Activated naive CD8-positive, alpha-beta T cell treated with anti-CD3 and anti-CD28 coated beads, Interleukin-2, amount 50 U/mL, for 24 hours (primary cell): ENCODE measurements at regions not wholly inside any gene's neighbourhood (a gene's known extent, or its start where the extent isn't known, plus 50 kb on each side); places are given as distances from the start of the nearest gene placed in this dataset.
"Not testable (repeated sequence)": the region's sequence is repeated elsewhere in the genome, so short reads cannot be mapped to it uniquely, and the experiment has no call there.

Experiments used
- ATAC-seq: fragments of 150-1000 bp; cut with Tn5 transposase; one replicate; pipeline ENCODE4 v1.10.0; 2021
- DNase-seq: peaks from one replicate; pipeline ENCODE4 v3.0.0; 2021
- H3K27ac Mint-ChIP-seq: one replicate; pipeline ENCODE4 v1.8.0; 2021; ENCODE audit warnings: mild to moderate bottlenecking, mixed read lengths
- H3K27me3 Mint-ChIP-seq: one replicate; pipeline ENCODE4 v1.8.0; 2021; ENCODE audit warnings: mixed read lengths
- H3K36me3 Mint-ChIP-seq: one replicate; pipeline ENCODE4 v1.8.0; 2021; ENCODE audit warnings: low read depth, mixed read lengths
- H3K4me1 Mint-ChIP-seq: one replicate; pipeline ENCODE4 v1.8.0; 2021; ENCODE audit warnings: mixed read lengths
- H3K4me3 Mint-ChIP-seq: one replicate; pipeline ENCODE4 v1.8.0; 2021; ENCODE audit warnings: mild to moderate bottlenecking, moderate library complexity, mixed read lengths
- H3K9me3 Mint-ChIP-seq: one replicate; pipeline ENCODE4 v1.8.0; 2021; ENCODE audit warnings: mixed read lengths

DNA sequence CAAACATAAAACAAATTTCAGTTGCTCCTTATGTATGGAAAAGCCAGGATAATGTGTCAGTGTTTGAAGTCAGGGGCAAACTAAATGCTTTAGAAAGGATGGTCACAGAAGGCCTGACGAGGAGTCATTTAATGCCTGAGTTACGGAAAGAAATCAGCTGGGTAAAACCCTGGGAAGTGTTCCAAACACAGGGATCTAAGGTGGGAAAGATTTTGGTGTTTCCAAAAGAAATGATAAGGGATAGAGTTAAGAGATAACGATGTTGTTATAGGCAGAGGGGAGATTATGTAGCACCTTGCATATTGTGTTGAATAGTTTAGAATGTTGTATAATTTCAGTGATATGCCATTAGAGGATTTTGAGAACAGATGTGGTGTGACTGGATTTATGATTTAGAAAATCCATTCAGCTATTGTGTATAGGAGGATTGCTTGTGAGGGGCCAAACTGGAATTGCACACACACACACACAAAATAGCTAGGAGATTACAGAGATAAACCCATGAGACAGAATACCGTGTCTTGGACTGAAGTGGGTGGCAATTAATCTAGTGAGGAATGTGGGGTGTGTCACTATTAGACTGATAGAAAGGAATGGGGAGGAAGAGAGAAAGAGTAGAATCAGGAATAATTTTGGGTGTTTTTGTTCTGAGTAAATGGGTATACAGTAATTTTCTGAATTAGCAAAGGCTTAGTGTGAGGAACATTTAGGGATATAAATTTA lies 274.2 kb upstream of the DAB2 start:
- H3K27me3 Mint-ChIP-seq = peaks cover 3% of the 10 kb centered on the region
- no peak overlapping the region for H3K4me3 Mint-ChIP-seq
- no peak overlapping the region for H3K27ac Mint-ChIP-seq
- ATAC-seq (no peak), DNase-seq (no peak)
- H3K9me3 Mint-ChIP-seq = no peaks in the 10 kb centered on the region
- H3K36me3 Mint-ChIP-seq = no peaks in the 10 kb centered on the region
- no peaks in the 10 kb centered on the region for H3K4me1 Mint-ChIP-seq

DNA sequence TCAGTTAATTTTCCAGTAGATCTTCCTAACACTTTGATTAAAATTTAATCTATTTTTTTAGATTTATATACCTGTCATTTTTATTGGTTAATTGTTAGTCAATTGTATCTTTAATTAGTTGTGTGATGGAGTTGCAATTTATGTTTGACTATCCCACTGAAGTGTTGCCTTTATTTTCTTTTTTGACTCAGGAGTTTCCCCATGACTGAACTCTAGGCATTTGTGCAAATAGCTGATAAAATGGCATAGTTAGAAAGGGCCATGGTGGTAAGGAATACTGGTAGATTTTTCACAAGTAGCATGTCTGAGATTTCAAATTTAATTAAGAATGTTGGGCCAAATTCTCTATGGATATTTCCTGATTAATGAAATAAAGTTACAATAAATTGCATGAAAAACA lies 273.1 kb upstream of the DAB2 start:
- Mint-ChIP-seq H3K27ac (no peak overlapping the region), H3K4me3 (no peak overlapping the region), H3K27me3 (peaks cover 4% of the 10 kb centered on the region), H3K36me3 (no peaks in the 10 kb centered on the region), H3K4me1 (no peaks in the 10 kb centered on the region), H3K9me3 (no peaks in the 10 kb centered on the region)
- ATAC-seq = no peak
- DNase-seq = no peak

GRCh38 chr5:39696672-39697398 lies 272.1 kb upstream of the DAB2 start:
- H3K27me3 Mint-ChIP-seq = peaks cover 5% of the 10 kb centered on the region
- no peaks in the 10 kb centered on the region for H3K36me3 Mint-ChIP-seq
- no peak overlapping the region for H3K4me3 Mint-ChIP-seq
- ATAC-seq (no peak), DNase-seq (no peak)
- H3K9me3 Mint-ChIP-seq = no peaks in the 10 kb centered on the region
- no peak overlapping the region for H3K27ac Mint-ChIP-seq
- no peaks in the 10 kb centered on the region for H3K4me1 Mint-ChIP-seq

DNA sequence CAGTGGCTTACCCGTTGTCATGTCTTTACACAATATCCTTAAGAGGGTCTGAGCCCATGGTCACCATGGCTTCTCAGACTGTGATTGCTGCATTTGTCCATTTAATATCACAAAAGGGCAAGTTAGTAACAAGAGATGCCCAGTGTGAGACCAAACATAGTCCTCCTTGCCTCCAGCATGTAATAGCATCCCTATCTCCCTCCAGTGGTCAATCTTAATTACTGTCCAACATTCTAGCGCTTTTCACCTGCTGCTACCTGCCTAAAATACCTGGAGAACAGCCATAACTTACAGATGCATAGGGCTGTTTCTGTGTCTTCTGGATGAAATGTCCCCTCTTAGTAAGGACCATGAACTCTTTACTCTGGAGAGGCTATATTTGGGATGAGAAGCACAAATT lies 267.2 kb upstream of the DAB2 start:
- Mint-ChIP-seq H3K27ac (no peak overlapping the region), H3K27me3 (peaks cover 17% of the 10 kb centered on the region), H3K36me3 (no peaks in the 10 kb centered on the region), H3K9me3 (no peaks in the 10 kb centered on the region), H3K4me1 (no peaks in the 10 kb centered on the region), H3K4me3 (no peak overlapping the region)
- DNase-seq = no peak
- ATAC-seq = no peak

DNA sequence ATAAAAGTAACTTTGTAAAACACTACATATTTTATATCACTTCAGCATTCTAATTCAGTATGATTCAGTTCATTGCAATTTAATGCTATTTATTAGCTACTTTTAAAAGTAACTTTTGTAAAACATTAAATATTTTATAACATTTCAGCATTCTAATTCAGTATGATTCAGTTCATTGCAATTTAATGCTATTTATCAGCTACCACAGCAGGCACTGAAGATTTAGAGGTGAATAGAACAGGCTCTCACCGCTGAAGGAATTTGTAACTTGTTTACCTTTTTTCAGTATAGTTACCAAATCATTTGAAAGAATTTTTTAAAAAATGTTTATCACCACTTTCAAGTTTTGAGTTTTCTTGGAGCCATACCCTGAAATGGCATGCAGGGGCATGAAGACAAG lies 266.4 kb upstream of the DAB2 start:
- ATAC-seq = no peak
- DNase-seq = no peak
- no peak overlapping the region for H3K4me3 Mint-ChIP-seq

GRCh38 chr5:39689919-39690318 lies 265.1 kb upstream of the DAB2 start:
- Mint-ChIP-seq H3K27ac (no peak overlapping the region), H3K27me3 (peaks cover 21% of the 10 kb centered on the region)

More for the DNA sequence above, 266.4 kb upstream of the DAB2 start:
- H3K9me3 Mint-ChIP-seq = no peaks in the 10 kb centered on the region
- H3K27ac Mint-ChIP-seq = no peak overlapping the region
- no peaks in the 10 kb centered on the region for H3K36me3 Mint-ChIP-seq
- H3K4me1 Mint-ChIP-seq = no peaks in the 10 kb centered on the region
- H3K27me3 Mint-ChIP-seq = peaks cover 21% of the 10 kb centered on the region

DNA sequence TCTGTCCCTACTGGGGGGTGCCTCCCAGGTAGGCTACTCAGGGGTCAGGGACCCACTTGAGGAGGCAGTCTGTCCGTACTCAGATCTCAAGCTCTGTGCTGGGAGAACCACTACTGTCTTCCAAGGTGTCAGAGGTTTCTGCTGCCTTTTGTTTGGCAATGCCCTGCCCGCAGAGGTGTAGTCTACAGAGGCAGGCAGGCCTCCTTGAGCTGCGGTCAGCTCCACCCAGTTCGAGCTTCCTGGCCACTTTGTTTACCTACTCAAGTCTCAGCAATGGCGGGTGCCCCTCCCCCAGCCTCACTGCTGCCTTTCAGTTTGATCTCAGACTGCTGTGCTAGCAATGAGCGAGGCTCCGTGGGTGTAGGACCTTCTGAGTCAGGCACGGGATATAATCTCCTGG lies 263.1 kb upstream of the DAB2 start:
- DNase-seq, H3K4me3 Mint-ChIP-seq, ATAC-seq, H3K4me1 Mint-ChIP-seq, H3K9me3 Mint-ChIP-seq, H3K27ac Mint-ChIP-seq, H3K36me3 Mint-ChIP-seq: not testable (repeated sequence)
- peaks cover 17% of the 10 kb centered on the region for H3K27me3 Mint-ChIP-seq

More at GRCh38 chr5:39689919-39690318, 265.1 kb upstream of the DAB2 start:
- Mint-ChIP-seq H3K9me3 (no peaks in the 10 kb centered on the region), H3K4me1 (no peaks in the 10 kb centered on the region), H3K36me3 (no peaks in the 10 kb centered on the region), H3K4me3 (no peak overlapping the region)
- no peak for DNase-seq
- no peak for ATAC-seq

DNA sequence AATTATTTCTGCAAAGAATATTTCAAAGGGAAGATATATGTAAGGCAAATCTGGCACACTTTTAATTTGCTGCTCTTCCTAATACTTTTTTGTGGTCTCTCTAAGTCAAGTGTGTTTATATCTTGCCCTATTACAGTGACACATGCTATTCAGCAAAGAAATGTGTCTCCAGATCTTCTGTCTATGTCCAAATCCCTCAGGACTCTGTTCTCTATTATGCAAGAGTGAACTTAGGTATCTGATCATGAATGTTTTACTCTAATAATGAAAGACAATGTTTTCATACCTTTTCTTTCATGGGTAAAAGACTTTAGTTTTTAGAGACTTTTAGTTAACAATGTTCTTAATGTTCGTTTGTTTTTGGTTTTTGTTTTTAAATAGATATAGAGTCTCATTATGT lies 255.4 kb upstream of the DAB2 start:
- H3K9me3 Mint-ChIP-seq = no peaks in the 10 kb centered on the region
- DNase-seq (no peak), ATAC-seq (no peak)
- no peak overlapping the region for H3K4me3 Mint-ChIP-seq
- H3K27ac Mint-ChIP-seq = no peak overlapping the region
- H3K4me1 Mint-ChIP-seq = no peaks in the 10 kb centered on the region
- peaks cover 10% of the 10 kb centered on the region for H3K27me3 Mint-ChIP-seq
- no peaks in the 10 kb centered on the region for H3K36me3 Mint-ChIP-seq

DNA sequence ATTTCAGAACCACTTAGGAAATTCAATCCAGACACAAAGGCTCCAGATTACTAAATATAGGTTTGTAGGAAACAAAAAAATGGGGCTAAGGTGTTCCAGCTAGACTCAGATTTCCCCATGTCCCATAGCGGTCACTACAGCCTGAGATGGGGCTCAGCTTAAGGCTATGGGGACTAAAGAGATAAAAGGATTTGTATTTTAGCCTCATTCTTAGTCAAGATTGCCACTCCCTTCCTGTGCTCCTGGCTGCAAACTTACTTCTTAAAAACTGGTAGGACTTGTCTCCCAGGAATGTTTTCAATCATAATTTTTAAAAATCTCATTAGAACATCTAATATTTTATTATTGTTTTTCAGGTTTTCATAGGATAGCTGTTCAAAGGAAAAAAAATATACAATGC lies 253.8 kb upstream of the DAB2 start:
- DNase-seq (no peak), ATAC-seq (no peak)
- Mint-ChIP-seq H3K4me1 (no peaks in the 10 kb centered on the region), H3K9me3 (no peaks in the 10 kb centered on the region), H3K36me3 (no peaks in the 10 kb centered on the region), H3K4me3 (no peak overlapping the region), H3K27ac (no peak overlapping the region), H3K27me3 (peaks cover 11% of the 10 kb centered on the region)

DNA sequence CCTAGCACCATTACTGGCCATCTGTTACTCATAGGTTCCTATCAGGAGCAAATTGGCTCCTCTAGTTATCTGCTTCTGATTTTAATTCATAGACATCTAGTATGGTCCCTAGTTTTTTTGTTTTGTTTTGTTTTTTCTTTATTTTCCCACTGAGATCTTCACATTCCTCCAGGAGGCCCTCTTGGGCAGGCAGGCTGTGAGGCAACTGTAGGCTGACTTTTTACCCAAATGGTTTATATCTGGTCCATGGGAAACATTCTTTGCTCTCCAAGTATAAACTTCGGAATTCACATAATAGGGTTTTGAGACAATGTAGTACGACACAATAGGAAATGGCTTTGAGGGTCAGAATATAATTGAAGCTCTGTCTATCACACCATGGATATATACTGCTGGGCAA lies 250.9 kb upstream of the DAB2 start:
- Mint-ChIP-seq H3K27ac (no peak overlapping the region), H3K27me3 (peaks cover 4% of the 10 kb centered on the region), H3K9me3 (no peaks in the 10 kb centered on the region), H3K4me1 (no peaks in the 10 kb centered on the region), H3K4me3 (no peak overlapping the region), H3K36me3 (no peaks in the 10 kb centered on the region)
- DNase-seq = no peak
- ATAC-seq = no peak

DNA sequence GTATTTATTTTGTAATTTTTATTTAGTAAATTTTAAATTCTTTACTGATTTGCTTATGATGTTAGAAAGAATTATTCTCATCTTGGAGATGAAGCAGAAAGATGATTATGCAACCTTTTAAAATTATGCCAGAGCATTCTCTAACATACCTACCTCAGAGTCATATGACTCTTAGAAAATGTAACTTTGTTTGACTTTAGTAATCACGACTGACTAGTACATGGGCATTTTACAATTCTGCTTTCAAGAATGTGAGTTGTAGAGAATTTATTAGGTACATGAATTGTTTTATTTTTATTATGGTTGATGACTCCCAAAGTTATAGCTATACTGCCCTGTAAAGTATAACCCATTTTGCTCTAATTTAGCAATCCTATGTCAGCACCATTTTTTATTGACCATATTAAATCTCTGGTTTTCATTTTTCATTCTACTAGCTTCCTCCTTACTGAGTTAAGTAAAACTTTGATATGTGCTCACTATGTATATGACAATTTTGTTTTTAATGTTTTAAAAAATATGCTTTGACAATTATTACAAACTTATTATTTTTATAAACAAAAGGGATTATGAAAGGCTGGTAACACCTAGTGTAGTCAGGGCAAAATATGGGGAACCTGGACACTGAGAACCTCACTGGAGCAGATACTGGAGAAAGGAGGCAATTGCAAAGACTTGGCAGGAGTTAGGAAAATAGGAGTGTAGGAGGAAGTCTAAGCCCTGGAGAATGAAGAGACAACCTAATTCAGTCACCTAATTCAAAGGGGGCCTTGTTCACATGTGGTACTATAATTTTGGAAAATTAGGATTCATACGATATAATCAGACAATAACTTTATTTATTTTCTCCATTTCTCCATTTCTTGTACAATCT lies 249.7 kb upstream of the DAB2 start:
- Mint-ChIP-seq H3K27ac (no peak overlapping the region), H3K4me1 (no peaks in the 10 kb centered on the region), H3K27me3 (peaks cover 4% of the 10 kb centered on the region), H3K4me3 (no peak overlapping the region), H3K9me3 (no peaks in the 10 kb centered on the region), H3K36me3 (no peaks in the 10 kb centered on the region)
- ATAC-seq = no peak
- DNase-seq = no peak

- Mint-ChIP-seq H3K36me3 (no peaks in the 10 kb centered on the region), H3K27ac (no peak overlapping the region), H3K27me3 (peaks cover 2% of the 10 kb centered on the region), H3K9me3 (no peaks in the 10 kb centered on the region), H3K4me1 (no peaks in the 10 kb centered on the region), H3K4me3 (no peak overlapping the region)
- DNase-seq (no peak), ATAC-seq (no peak)
Observed at GRCh38 chr5:39671561-39671961, 246.8 kb upstream of the DAB2 start.

GRCh38 chr5:39670955-39671354 lies 246.2 kb upstream of the DAB2 start:
- H3K4me3 Mint-ChIP-seq = no peak overlapping the region
- no peaks in the 10 kb centered on the region for H3K9me3 Mint-ChIP-seq
- DNase-seq (no peak), ATAC-seq (no peak)
- peaks cover 2% of the 10 kb centered on the region for H3K27me3 Mint-ChIP-seq
- no peaks in the 10 kb centered on the region for H3K36me3 Mint-ChIP-seq
- H3K27ac Mint-ChIP-seq = no peak overlapping the region
- H3K4me1 Mint-ChIP-seq = no peaks in the 10 kb centered on the region

GRCh38 chr5:39670391-39670790 lies 245.6 kb upstream of the DAB2 start:
- ATAC-seq (no peak), DNase-seq (no peak)
- H3K4me1 Mint-ChIP-seq = no peaks in the 10 kb centered on the region
- H3K9me3 Mint-ChIP-seq = no peaks in the 10 kb centered on the region
- H3K27me3 Mint-ChIP-seq = peaks cover 2% of the 10 kb centered on the region
- H3K36me3 Mint-ChIP-seq = no peaks in the 10 kb centered on the region
- H3K27ac Mint-ChIP-seq = no peak overlapping the region
- no peak overlapping the region for H3K4me3 Mint-ChIP-seq

GRCh38 chr5:39668980-39669379 lies 244.2 kb upstream of the DAB2 start:
- H3K9me3 Mint-ChIP-seq = no peaks in the 10 kb centered on the region
- H3K4me1 Mint-ChIP-seq = no peaks in the 10 kb centered on the region
- no peaks in the 10 kb centered on the region for H3K27me3 Mint-ChIP-seq
- H3K27ac Mint-ChIP-seq = no peak overlapping the region
- no peak overlapping the region for H3K4me3 Mint-ChIP-seq
- no peak for ATAC-seq
- no peak for DNase-seq
- no peaks in the 10 kb centered on the region for H3K36me3 Mint-ChIP-seq
